Urothelium cell line (cell line): ENCODE measurements at regions not wholly inside any gene's neighbourhood (a gene's known extent, or its start where the extent isn't known, plus 50 kb on each side); places are given as distances from the start of the nearest gene placed in this dataset.

Experiments
- DNase-seq: peaks from one replicate; pipeline ENCODE4 v3.0.0; 2011; ENCODE audit warnings: low spot score, mixed read lengths
- FAIRE-seq: peaks from 2 replicates; lab custom pipeline; 2011; peaks lifted over from hg19 to GRCh38; lab: Jason Lieb, UNC

- FAIRE-seq: no peak
- DNase-seq: no peak
Observed at GRCh38 chr9:7549249-7549648, 250.3 kb downstream of the DMAC1 start.

- DNase-seq (no peak), FAIRE-seq (no peak)
Observed at GRCh38 chr9:7546261-7546660, 253.3 kb downstream of the DMAC1 start.

- DNase-seq (no peak), FAIRE-seq (no peak)
Observed at GRCh38 chr9:7545371-7546165, 254.0 kb downstream of the DMAC1 start.

GRCh38 chr9:7542693-7543092 is 256.9 kb downstream of the DMAC1 start:
- DNase-seq (no peak), FAIRE-seq (no peak)

- FAIRE-seq (no peak), DNase-seq (no peak)
Observed at GRCh38 chr9:7542126-7542525, 257.5 kb downstream of the DMAC1 start.

- FAIRE-seq (no peak), DNase-seq (peak; percentile 26)
Observed at GRCh38 chr9:7536310-7536939, 263.2 kb downstream of the DMAC1 start.

- FAIRE-seq (no peak), DNase-seq (no peak)
Observed at GRCh38 chr9:7534211-7534935, 265.2 kb downstream of the DMAC1 start.

GRCh38 chr9:7533376-7534090 is 266.0 kb downstream of the DMAC1 start:
- FAIRE-seq (no peak), DNase-seq (no peak)

GRCh38 chr9:7523426-7524043 is 276.0 kb downstream of the DMAC1 start:
- no peak for FAIRE-seq
- DNase-seq: no peak

- DNase-seq (no peak), FAIRE-seq (no peak)
Observed at GRCh38 chr9:7520396-7520795, 279.2 kb downstream of the DMAC1 start.

- DNase-seq (no peak), FAIRE-seq (no peak)
Observed at GRCh38 chr9:7516376-7516775, 283.2 kb downstream of the DMAC1 start.

- DNase-seq: no peak
- no peak for FAIRE-seq
Observed at GRCh38 chr9:7510199-7510598, 289.4 kb downstream of the DMAC1 start.

- FAIRE-seq (no peak), DNase-seq (no peak)
Observed at GRCh38 chr9:7509576-7510145, 289.9 kb downstream of the DMAC1 start.

- DNase-seq (no peak), FAIRE-seq (no peak)
Observed at GRCh38 chr9:7508516-7508915, 291.1 kb downstream of the DMAC1 start.

- no peak for DNase-seq
Observed at GRCh38 chr9:7507566-7508270, 291.9 kb downstream of the DMAC1 start.

GRCh38 chr9:7507026-7507425 is 292.6 kb downstream of the DMAC1 start:
- DNase-seq: no peak
- FAIRE-seq: no peak

More at GRCh38 chr9:7507566-7508270, 291.9 kb downstream of the DMAC1 start:
- no peak for FAIRE-seq

- no peak for FAIRE-seq
Observed at GRCh38 chr9:7500521-7500920, 299.1 kb downstream of the DMAC1 start.

GRCh38 chr9:7491641-7492040 is 307.9 kb downstream of the DMAC1 start:
- DNase-seq: no peak

More at GRCh38 chr9:7500521-7500920, 299.1 kb downstream of the DMAC1 start:
- no peak for DNase-seq

GRCh38 chr9:7490317-7491108 is 309.1 kb downstream of the DMAC1 start:
- no peak for FAIRE-seq
- no peak for DNase-seq

More at GRCh38 chr9:7491641-7492040, 307.9 kb downstream of the DMAC1 start:
- no peak for FAIRE-seq
